Heart right ventricle (tissue), 16 donors: ENCODE measurements at regions not wholly inside any gene's neighbourhood (a gene's known extent, or its start where the extent isn't known, plus 50 kb on each side); places are given as distances from the start of the nearest gene placed in this dataset.
A peak's percentile ranks its signal among the peaks of the same experiment; 100 is the strongest.
"Not testable (repeated sequence)": the region's sequence is repeated elsewhere in the genome, so short reads cannot be mapped to it uniquely, and the experiment has no call there.

Experiments used
- ATAC-seq, 8 donors: fragments of 200-7000 bp; cut with Tn5 transposase; one replicate each; pipeline ENCODE4 v1.9.1; 2020; ENCODE audit warnings: mild to moderate bottlenecking in 8 of 8, moderate library complexity in 8 of 8, moderate number of reproducible peaks in 1 of 8
- DNase-seq, 2 donors: peaks; one replicate each; pipeline ENCODE4 v3.0.0-alpha.2; 2020
- H3K27ac ChIP-seq, 10 donors: fragments of 200-600 bp; sonication (generic) in 2 of 10; one replicate each; pipeline versions ENCODE4 v1.5.0 to v1.8.0; 2020 to 2022; ENCODE audit warnings: mild to moderate bottlenecking in 3 of 10
- H3K27me3 ChIP-seq, 7 donors: fragments of 200-600 bp; one replicate each; pipeline ENCODE4 v1.8.0; 2021 to 2022; ENCODE audit warnings: mild to moderate bottlenecking in 2 of 7
- H3K36me3 ChIP-seq, 9 donors: fragments of 200-600 bp; sonication (generic) in 1 of 9; one replicate each; pipeline versions ENCODE4 v1.5.0 to v1.8.0; 2020 to 2022; ENCODE audit warnings: mild to moderate bottlenecking in 2 of 9
- H3K4me1 ChIP-seq, 9 donors: fragments of 200-600 bp; sonication (generic) in 1 of 9; one replicate each; pipeline versions ENCODE4 v1.5.0 to v1.8.0; 2020 to 2022; ENCODE audit warnings: mild to moderate bottlenecking in 4 of 9
- H3K4me3 ChIP-seq, 10 donors: fragments of 200-600 bp; sonication (generic) in 2 of 10; one replicate each; pipeline versions ENCODE4 v1.5.0 to v1.8.0; 2020 to 2022; ENCODE audit warnings: mild to moderate bottlenecking in 7 of 10, moderate library complexity in 2 of 10
- H3K9me3 ChIP-seq, 11 donors: fragments of 200-600 bp in 10 of 11; sonication (generic) in 2 of 11; one replicate each; pipeline versions ENCODE4 v1.5.0 to v1.8.0; 2013 to 2022; ENCODE audit warnings: mild to moderate bottlenecking in 2 of 11, control low read depth in 1 of 11, moderate library complexity in 1 of 11
- WGBS, 2 donors: extraction: QIAGEN DNeasy Blood & Tissue Kit; methylation state at CpG; one replicate each; pipeline ENCODE4 v1.1.7; 2013; ENCODE audit warnings: inconsistent platforms in 1 of 2; 5-methylcytosine and 5-hydroxymethylcytosine counted together
- intact Hi-C, 10 donors: fragments of 100-400 bp; cut with DNase I; formaldehyde crosslinking; loops; one replicate each; pipeline versions ENCODE4 v1.11.1 to v1.14.2; 2022
- TF ChIP-seq, protein P1 (sequence below), 9 donors: fragments of 200-600 bp; sonication (generic) in 2 of 9; IDR thresholded peaks; one replicate each; pipeline versions ENCODE4 v1.5.0 to v1.8.0; 2021 to 2022; ENCODE audit warnings: antibody characterized with exemption in 9 of 9, mild to moderate bottlenecking in 5 of 9, moderate library complexity in 1 of 9
- donor health status: Arrhythmogenic right ventricular cardiomyopathy.
- donor health status: ischemic (EF 13 %, LVEDD 7.1; RV severe dilation, severe dysfunction).
- donor health status: healthy with polysubstance abuse.
- donor health status: DM: no; HTN: yes; CAD: no.
- donor health status: DM: no; HTN: no; CAD: no.
- donor health status: ischemic (EF 25% LVEDD 6.9; RV normal size, moderate dysfunction).
- donor health status: ischemic (EF 25% LVEDD 5.7; RV mildly dilated, moderate dysfunction).
- donor health status: healthy.
- donor health status: DM: yes; HTN: yes; CAD: no.
- donor health status: Ischemic cardiomyopathy.
- donor health status: ischemic (EF 35%, LVEDD 5.7; RV mildly dilated, moderate dysfunction).
- donor health status: nonischemic (EF 11% LVEDD 7.7; RV severe dilation, severe dysfunction).
- donor health status: DM: yes; HTN: yes; CAD: no.
- donor health status: PGD.
- donor health status: ischemic (EF 29% LVEDD 5.4; RV normal size, mild dysfunction).
- donor health status: nonischemic (EF 23%, LVEDD 6.1; RV moderate dilation, normal function).

- TF ChIP-seq, protein P1, sequence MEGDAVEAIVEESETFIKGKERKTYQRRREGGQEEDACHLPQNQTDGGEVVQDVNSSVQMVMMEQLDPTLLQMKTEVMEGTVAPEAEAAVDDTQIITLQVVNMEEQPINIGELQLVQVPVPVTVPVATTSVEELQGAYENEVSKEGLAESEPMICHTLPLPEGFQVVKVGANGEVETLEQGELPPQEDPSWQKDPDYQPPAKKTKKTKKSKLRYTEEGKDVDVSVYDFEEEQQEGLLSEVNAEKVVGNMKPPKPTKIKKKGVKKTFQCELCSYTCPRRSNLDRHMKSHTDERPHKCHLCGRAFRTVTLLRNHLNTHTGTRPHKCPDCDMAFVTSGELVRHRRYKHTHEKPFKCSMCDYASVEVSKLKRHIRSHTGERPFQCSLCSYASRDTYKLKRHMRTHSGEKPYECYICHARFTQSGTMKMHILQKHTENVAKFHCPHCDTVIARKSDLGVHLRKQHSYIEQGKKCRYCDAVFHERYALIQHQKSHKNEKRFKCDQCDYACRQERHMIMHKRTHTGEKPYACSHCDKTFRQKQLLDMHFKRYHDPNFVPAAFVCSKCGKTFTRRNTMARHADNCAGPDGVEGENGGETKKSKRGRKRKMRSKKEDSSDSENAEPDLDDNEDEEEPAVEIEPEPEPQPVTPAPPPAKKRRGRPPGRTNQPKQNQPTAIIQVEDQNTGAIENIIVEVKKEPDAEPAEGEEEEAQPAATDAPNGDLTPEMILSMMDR (IDR thresholded peaks at IDR 0.05): no peak
- DNase-seq (no peak), ATAC-seq (no peak)
- 73 to 85% methylated on average over 5 of the region's 5 CpGs for WGBS, 2 donors
- intact Hi-C loops: no loop called here
- no peaks in the 10 kb centered on the region for H3K27me3 ChIP-seq
- H3K9me3 ChIP-seq: peaks cover 0 to 10% (median 0%) of the 10 kb centered on the region in 11 donors
- no peaks in the 10 kb centered on the region for H3K36me3 ChIP-seq
- no peaks in the 10 kb centered on the region for H3K4me1 ChIP-seq
- no peak overlapping the region for H3K27ac ChIP-seq
- no peak overlapping the region for H3K4me3 ChIP-seq
These were observed 183.9 kb upstream of the FIGN start for GRCh38 chr2:163919717-163920116.

GRCh38 chr2:163914486-163914885 is 178.7 kb upstream of the FIGN start:
- DNase-seq, H3K4me1 ChIP-seq, H3K9me3 ChIP-seq, intact Hi-C loops, H3K27me3 ChIP-seq, H3K36me3 ChIP-seq, H3K4me3 ChIP-seq, ATAC-seq, H3K27ac ChIP-seq: not testable (repeated sequence)
- 96 to 98% methylated on average over 19 of the region's 19 CpGs for WGBS, 2 donors

DNA sequence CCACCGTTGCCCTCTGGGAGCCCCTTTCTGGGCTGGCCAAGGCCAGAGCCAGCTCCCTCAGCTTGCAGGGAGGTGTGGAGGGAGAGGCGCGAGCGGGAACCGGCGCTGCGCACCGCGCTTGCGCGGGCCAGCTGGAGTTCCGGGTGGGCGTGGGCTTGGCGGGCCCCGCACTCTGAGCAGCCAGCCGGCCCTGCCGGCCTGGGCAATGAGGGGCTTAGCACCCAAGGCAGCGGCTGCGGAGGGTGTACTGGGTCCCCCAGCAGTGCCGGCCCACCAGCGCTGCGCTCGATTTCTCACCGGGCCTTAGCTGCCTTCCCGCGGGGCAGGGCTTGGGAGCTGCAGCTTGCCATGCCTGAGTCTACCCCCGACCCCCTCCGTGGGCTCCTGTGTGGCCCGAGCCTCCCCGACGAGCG is 177.7 kb upstream of the FIGN start:
- intact Hi-C loops, ATAC-seq, H3K27me3 ChIP-seq, H3K27ac ChIP-seq, H3K4me1 ChIP-seq, H3K36me3 ChIP-seq, DNase-seq: not testable (repeated sequence)
- 81 to 88% methylated on average over 32 of the region's 32 CpGs for WGBS, 2 donors
- peaks cover 0 to 12% (median 0%) of the 10 kb centered on the region in 11 donors for H3K9me3 ChIP-seq
- peak overlapping the region in 4 of 10 donors; percentile 5 to 38 (median 32) for H3K4me3 ChIP-seq

DNA sequence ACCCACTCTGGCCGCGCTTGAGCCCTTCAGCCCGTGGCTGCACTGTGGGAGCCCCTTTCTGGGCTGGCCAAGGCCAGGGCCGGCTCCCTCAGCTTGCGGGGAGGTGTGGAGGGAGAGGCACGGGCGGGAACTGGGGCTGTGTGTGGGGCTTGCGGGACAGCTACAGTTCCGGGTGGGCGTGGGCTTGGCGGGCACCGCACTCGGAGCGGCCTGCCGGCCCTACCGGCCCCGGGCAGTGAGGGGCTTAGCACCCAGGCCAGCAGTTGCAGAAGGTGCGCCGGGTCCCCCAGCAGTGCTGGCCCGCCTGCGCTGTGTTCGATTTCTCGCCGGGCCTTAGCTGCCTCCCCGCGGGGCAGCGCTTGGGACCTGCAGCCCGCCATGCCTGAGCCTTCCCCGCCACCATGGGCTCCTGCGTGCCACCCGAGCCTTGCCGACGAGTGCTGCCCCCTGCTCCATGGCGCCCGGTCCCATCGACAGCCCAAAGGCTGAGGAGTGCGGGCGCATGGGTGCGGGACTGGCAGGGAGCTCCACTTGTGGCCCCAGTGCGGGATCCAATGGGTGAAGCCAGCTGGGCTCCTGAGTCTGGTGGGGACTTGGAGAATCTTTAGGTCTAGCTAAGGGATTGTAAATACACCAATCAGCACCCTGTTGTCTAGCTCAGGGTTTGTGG is 173.7 kb upstream of the FIGN start:
- H3K4me3 ChIP-seq: no peak overlapping the region
- ATAC-seq (no peak), DNase-seq (no peak)
- H3K9me3 ChIP-seq: peaks cover 0 to 19% (median 0%) of the 10 kb centered on the region in 11 donors
- no peaks in the 10 kb centered on the region for H3K27me3 ChIP-seq
- TF ChIP-seq, protein P1 (IDR thresholded peaks at IDR 0.05): no peak
- H3K36me3 ChIP-seq: no peaks in the 10 kb centered on the region
- WGBS, 2 donors: 97% methylated on average over 40 of the region's 40 CpGs
- H3K27ac ChIP-seq: no peak overlapping the region
- intact Hi-C loops: no loop called here
- no peaks in the 10 kb centered on the region for H3K4me1 ChIP-seq

GRCh38 chr2:163906410-163906809 is 170.6 kb upstream of the FIGN start:
- intact Hi-C loops: no loop called here

More at GRCh38 chr2:163906410-163906809, 170.6 kb upstream of the FIGN start:
- H3K27ac ChIP-seq: no peak overlapping the region
- no peaks in the 10 kb centered on the region for H3K27me3 ChIP-seq
- DNase-seq (no peak), ATAC-seq (no peak)
- TF ChIP-seq, protein P1 (IDR thresholded peaks at IDR 0.05): no peak
- H3K4me1 ChIP-seq: no peaks in the 10 kb centered on the region
- peaks cover 0 to 31% (median 0%) of the 10 kb centered on the region in 11 donors for H3K9me3 ChIP-seq
- H3K36me3 ChIP-seq: no peaks in the 10 kb centered on the region
- no peak overlapping the region for H3K4me3 ChIP-seq
- WGBS, 2 donors: 86 to 93% methylated on average over 1 of the region's 1 CpG
